Adrenal gland (tissue), 9 donors: ENCODE measurements at regions not wholly inside any gene's neighbourhood (a gene's known extent, or its start where the extent isn't known, plus 50 kb on each side); places are given as distances from the start of the nearest gene placed in this dataset.

Experiments
- DNase-seq, 7 donors: peaks; one replicate each; pipeline ENCODE4 v3.0.0-alpha.2; 2019 to 2020
- H3K27ac ChIP-seq, 5 donors: fragments of 200-600 bp; sonication (generic) in 4 of 5; 1 replicate in 3 of 5; 2 replicates in 2 of 5; pipeline versions ENCODE4 v1.5.1 to v1.8.0; 2016 to 2020; ENCODE audit warnings: mild to moderate bottlenecking in 1 of 5
- H3K27me3 ChIP-seq: fragments of 200-600 bp; 2 replicates; pipeline ENCODE4 v1.8.0; 2021
- H3K36me3 ChIP-seq, 2 donors: fragments of 200-600 bp; replicated peaks in 1 of 2; 1 replicate in 1 of 2; 2 replicates in 1 of 2; pipeline versions ENCODE4 v1.5.1 to v1.8.0; 2018 to 2022
- H3K4me1 ChIP-seq, 2 donors: fragments of 200-600 bp; replicated peaks in 1 of 2; 1 replicate in 1 of 2; 2 replicates in 1 of 2; pipeline versions ENCODE4 v1.5.1 to v1.8.0; 2018 to 2021
- H3K4me3 ChIP-seq, 4 donors: fragments of 200-600 bp; sonication (generic) in 3 of 4; one replicate each; pipeline ENCODE4 v1.5.1; 2016 to 2018
- H3K9me3 ChIP-seq, 3 donors: fragments of 200-600 bp; sonication (generic) in 1 of 3; replicated peaks in 1 of 3; 1 replicate in 2 of 3; 2 replicates in 1 of 3; pipeline versions ENCODE4 v1.5.1 to v1.8.0; 2016 to 2021
- CTCF ChIP-seq, 6 experiments: fragments of 450-650 bp in 4 of 6; fragments of 200-600 bp in 2 of 6; sonication (generic) in 1 of 6; IDR thresholded peaks; 1 replicate in 5 of 6; 2 replicates in 1 of 6; pipeline versions ENCODE4 v1.5.1 to v1.8.0; 2016 to 2021; ENCODE audit warnings: antibody characterized with exemption in 6 of 6, mild to moderate bottlenecking in 2 of 6, moderate library complexity in 1 of 6
- POLR2A ChIP-seq, 2 donors: fragments of 450-650 bp; IDR thresholded peaks; one replicate each; pipeline ENCODE4 v1.6.1; 2017; ENCODE audit warnings: antibody characterized with exemption in 2 of 2, mild to moderate bottlenecking in 2 of 2, moderate library complexity in 1 of 2
- WGBS, 4 donors: extraction: QIAGEN DNeasy Blood & Tissue Kit in 2 of 4; methylation state at CpG; one replicate each; pipeline versions ENCODE4 v1.1.5 to v1.1.7; 2013 to 2017; 5-methylcytosine and 5-hydroxymethylcytosine counted together
- intact Hi-C, 2 donors: fragments of 100-400 bp; cut with DNase I; formaldehyde crosslinking; loops; one replicate each; pipeline versions ENCODE4 v1.14.1 to v1.15.0; 2022 to 2023
- donor health status: healthy with polysubstance abuse.
- donor health status: Bipolar disorder and iron deficiency.
- donor health status: DM: yes; HTN: yes; CAD: no.
- donor health status: DM: no; HTN: no; CAD: no.
- donor health status: DM: no; HTN: no; CAD: no.

DNA sequence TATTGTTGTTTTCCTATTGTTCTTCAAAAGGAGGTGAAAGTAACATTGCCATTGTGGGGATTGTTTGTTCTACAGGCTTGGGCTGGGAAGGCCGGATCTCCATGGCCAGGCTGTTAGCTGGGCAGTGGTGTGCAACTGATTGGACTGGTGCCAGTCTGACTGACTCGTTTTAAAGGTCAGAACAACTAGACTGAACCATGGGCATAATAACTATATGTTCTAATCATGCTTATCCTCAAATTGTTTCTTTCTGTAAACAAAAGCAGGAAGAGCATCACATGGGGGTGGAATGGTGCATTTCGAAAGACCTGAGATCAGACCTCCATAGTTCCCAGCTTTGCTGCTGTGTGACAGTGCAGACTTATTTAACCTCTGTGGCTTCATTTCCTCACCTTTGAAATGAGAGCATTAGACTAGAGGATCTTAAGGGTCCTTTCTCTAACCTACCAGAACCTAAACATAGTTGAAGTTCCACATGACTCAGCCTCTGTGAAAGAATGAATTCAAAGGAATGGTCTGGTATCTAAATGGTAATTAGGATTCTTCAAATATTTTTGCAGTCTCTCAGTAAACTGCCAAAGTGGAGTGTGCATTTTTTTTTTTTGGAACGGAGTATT, 66.7 kb upstream of the PGRMC2 start:
- no peak overlapping the region for H3K27ac ChIP-seq
- H3K9me3 ChIP-seq = no peaks in the 10 kb centered on the region
- intact Hi-C loops = no loop called here
- no peaks in the 10 kb centered on the region for H3K36me3 ChIP-seq
- no peak for TF ChIP-seq POLR2A (IDR thresholded peaks at IDR 0.05)
- no peak for TF ChIP-seq CTCF (IDR thresholded peaks at IDR 0.05)
- H3K4me3 ChIP-seq = no peak overlapping the region
- H3K4me1 ChIP-seq = peaks cover 0 to 20% of the 10 kb centered on the region in 2 donors
- WGBS, 4 donors = 45 to 54% (median 50%) methylated on average over 4 of the region's 4 CpGs
- H3K27me3 ChIP-seq = no peaks in the 10 kb centered on the region
- DNase-seq = peak in 6 of 7 donors; percentile 46 to 77 (median 56)

DNA sequence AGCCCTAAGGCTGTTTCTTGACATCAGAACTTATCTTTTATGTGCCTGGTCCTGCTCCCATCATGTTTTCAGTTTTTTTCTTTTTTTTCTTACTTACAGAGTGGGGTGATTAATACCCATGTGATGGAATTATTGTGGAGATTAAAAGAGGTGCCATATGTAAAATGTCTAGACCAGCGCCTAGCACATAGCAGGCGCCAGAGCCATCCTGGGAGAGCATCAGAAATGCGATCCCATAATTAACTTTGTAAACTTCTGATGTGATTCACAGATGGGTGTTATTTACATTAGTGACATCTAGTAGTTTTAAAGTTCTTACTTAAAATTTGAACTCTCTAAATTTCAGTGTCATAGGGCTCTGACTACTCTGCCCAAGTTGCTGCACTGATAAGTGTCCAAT, 66.2 kb upstream of the PGRMC2 start:
- TF ChIP-seq POLR2A (IDR thresholded peaks at IDR 0.05) (no peak), CTCF (IDR thresholded peaks at IDR 0.05) (no peak)
- no peak for DNase-seq
- H3K27ac ChIP-seq = no peak overlapping the region
- no peak overlapping the region for H3K4me3 ChIP-seq
- no peaks in the 10 kb centered on the region for H3K9me3 ChIP-seq
- WGBS, 4 donors = 94 to 98% (median 96%) methylated on average over 3 of the region's 3 CpGs
- no peaks in the 10 kb centered on the region for H3K27me3 ChIP-seq
- H3K4me1 ChIP-seq = peaks cover 3 to 20% of the 10 kb centered on the region in 2 donors
- no peaks in the 10 kb centered on the region for H3K36me3 ChIP-seq
- intact Hi-C loops = no loop called here

DNA sequence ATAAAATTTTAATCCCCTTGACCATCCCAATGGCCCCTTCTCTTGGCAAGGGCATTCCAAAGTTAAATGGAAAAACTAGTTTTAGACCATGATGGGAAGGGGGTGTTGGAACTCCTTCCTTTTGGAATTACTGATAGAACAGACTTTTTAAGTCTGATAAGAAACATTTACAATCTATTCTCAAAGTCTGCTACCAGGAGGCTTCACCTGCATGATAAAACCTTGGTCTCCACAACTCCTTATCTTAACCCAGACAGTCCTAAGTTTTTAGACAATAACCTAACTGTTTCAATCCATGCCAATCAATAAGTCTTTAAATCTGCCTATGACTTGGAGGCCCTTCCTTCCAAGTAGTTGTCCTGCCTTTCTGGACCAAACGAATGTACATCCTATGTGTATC, 63.9 kb upstream of the PGRMC2 start:
- peaks cover 10 to 27% of the 10 kb centered on the region in 2 donors for H3K4me1 ChIP-seq
- TF ChIP-seq CTCF (IDR thresholded peaks at IDR 0.05) (no peak), POLR2A (IDR thresholded peaks at IDR 0.05) (no peak)
- H3K4me3 ChIP-seq = no peak overlapping the region
- no peaks in the 10 kb centered on the region for H3K27me3 ChIP-seq
- no peaks in the 10 kb centered on the region for H3K36me3 ChIP-seq
- WGBS, 4 donors = 70 to 91% (median 89%) methylated on average over 1 of the region's 1 CpG
- H3K27ac ChIP-seq = no peak overlapping the region
- no peaks in the 10 kb centered on the region for H3K9me3 ChIP-seq
- intact Hi-C loops = no loop called here
- DNase-seq = no peak

- H3K4me3 ChIP-seq = no peak overlapping the region
- no peak for TF ChIP-seq POLR2A (IDR thresholded peaks at IDR 0.05)
- TF ChIP-seq CTCF (IDR thresholded peaks at IDR 0.05) = no peak
- H3K27ac ChIP-seq = no peak overlapping the region
- 83 to 91% (median 85%) methylated on average over 5 to 6 of the region's 6 CpGs for WGBS, 4 donors
- no peak for DNase-seq
- no peaks in the 10 kb centered on the region for H3K36me3 ChIP-seq
- intact Hi-C loops = no loop called here
- H3K9me3 ChIP-seq = no peaks in the 10 kb centered on the region
- no peaks in the 10 kb centered on the region for H3K27me3 ChIP-seq
- peaks cover 10 to 24% of the 10 kb centered on the region in 2 donors for H3K4me1 ChIP-seq
Observed at GRCh38 chr4:128350449-128351045, 62.9 kb upstream of the PGRMC2 start.
